ENCODE measurements at regions not wholly inside any gene's neighbourhood (a gene's known extent, or its start where the extent isn't known, plus 50 kb on each side); places are given as distances from the start of the nearest gene placed in this dataset.
"Not testable (repeated sequence)": the region's sequence is repeated elsewhere in the genome, so short reads cannot be mapped to it uniquely, and the experiment has no call there.

- no peak for ATAC-seq
- TF ChIP-seq CTCF (IDR thresholded peaks at IDR 0.05), result no peak
- DNase-seq, result no peak
- H3K36me3 ChIP-seq (ENCODE audit: low read depth), result no peaks in the 10 kb centered on the region
- peaks cover 62% of the 10 kb centered on the region for H3K9me3 ChIP-seq
- no peaks in the 10 kb centered on the region for H3K4me1 ChIP-seq (ENCODE audit: low read depth)
- H3K4me3 ChIP-seq, result no peak overlapping the region
- intact Hi-C loops (cut with DNase I, micrococcal nuclease), result no loop called here
Measured at GRCh38 chr18:1147730-1148129, 243.1 kb downstream of the ADCYAP1 start.

GRCh38 chr18:1149709-1150108, 245.0 kb downstream of the ADCYAP1 start:
- DNase-seq (no peak), ATAC-seq (no peak)
- no peaks in the 10 kb centered on the region for H3K4me1 ChIP-seq (ENCODE audit: low read depth)
- TF ChIP-seq CTCF (IDR thresholded peaks at IDR 0.05), result no peak
- intact Hi-C loops (cut with DNase I, micrococcal nuclease), result no loop called here
- H3K4me3 ChIP-seq, result no peak overlapping the region
- H3K36me3 ChIP-seq (ENCODE audit: low read depth), result no peaks in the 10 kb centered on the region
- peaks cover 48% of the 10 kb centered on the region for H3K9me3 ChIP-seq

GRCh38 chr18:1150344-1150743, 245.7 kb downstream of the ADCYAP1 start:
- no peak for TF ChIP-seq CTCF (IDR thresholded peaks at IDR 0.05)
- Histone ChIP-seq H3K9me3 (peaks cover 51% of the 10 kb centered on the region), H3K36me3 (ENCODE audit: low read depth) (no peaks in the 10 kb centered on the region), H3K4me3 (no peak overlapping the region), H3K4me1 (ENCODE audit: low read depth) (no peaks in the 10 kb centered on the region)
- ATAC-seq, result no peak
- DNase-seq, result no peak
- intact Hi-C loops (cut with DNase I, micrococcal nuclease), result no loop called here

- DNase-seq; intact Hi-C loops (cut with DNase I, micrococcal nuclease); H3K4me1 ChIP-seq (ENCODE audit: low read depth); H3K36me3 ChIP-seq (ENCODE audit: low read depth); H3K4me3 ChIP-seq; ATAC-seq: not testable (repeated sequence)
- H3K9me3 ChIP-seq, result peaks cover 49% of the 10 kb centered on the region
Measured at GRCh38 chr18:1152958-1153357, 248.3 kb downstream of the ADCYAP1 start.

- Histone ChIP-seq H3K9me3 (peaks cover 39% of the 10 kb centered on the region), H3K4me3 (no peak overlapping the region), H3K36me3 (ENCODE audit: low read depth) (no peaks in the 10 kb centered on the region), H3K4me1 (ENCODE audit: low read depth) (no peaks in the 10 kb centered on the region)
- intact Hi-C loops (cut with DNase I, micrococcal nuclease), result no loop called here
- ATAC-seq, result no peak
- no peak for DNase-seq
- TF ChIP-seq CTCF (IDR thresholded peaks at IDR 0.05), result no peak
Measured at GRCh38 chr18:1173593-1173992, 268.9 kb downstream of the ADCYAP1 start.

GRCh38 chr18:1177232-1177631, 272.6 kb downstream of the ADCYAP1 start:
- Histone ChIP-seq H3K4me3 (no peak overlapping the region), H3K4me1 (ENCODE audit: low read depth) (no peaks in the 10 kb centered on the region), H3K9me3 (peaks cover 62% of the 10 kb centered on the region), H3K36me3 (ENCODE audit: low read depth) (no peaks in the 10 kb centered on the region)
- intact Hi-C loops (cut with DNase I, micrococcal nuclease), result no loop called here
- ATAC-seq (no peak), DNase-seq (no peak)
- no peak for TF ChIP-seq CTCF (IDR thresholded peaks at IDR 0.05)

Measured in mucosa of descending colon (tissue), 3 donors.